ENCODE measurements at regions not wholly inside any gene's neighbourhood (a gene's known extent, or its start where the extent isn't known, plus 50 kb on each side); places are given as distances from the start of the nearest gene placed in this dataset.

DNA sequence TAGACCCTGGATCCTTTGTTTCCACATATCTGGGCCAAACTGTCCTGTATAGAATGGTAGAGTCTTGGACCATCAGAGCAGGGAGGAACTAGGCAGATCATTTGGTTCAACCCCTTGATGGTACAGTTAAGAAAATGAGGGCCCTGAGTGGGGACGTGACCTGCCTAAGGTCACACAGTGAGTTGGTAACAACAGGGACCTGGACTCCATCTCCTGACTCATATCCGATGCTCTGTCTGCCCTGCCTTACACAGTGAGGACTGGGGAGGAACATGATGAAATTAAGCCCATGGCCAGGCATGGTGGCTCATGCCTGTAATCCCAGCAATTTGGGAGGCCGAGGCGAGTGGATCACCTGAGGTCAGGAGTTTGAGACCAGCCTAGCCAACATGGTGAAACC lies 440.2 kb downstream of the PTPRU start:
- H3K36me3 ChIP-seq (ENCODE audit: control insufficient read depth in 1 of 2, insufficient read depth in 2 of 2, low read length in 2 of 2): no peaks in the 10 kb centered on the region
- no peaks in the 10 kb centered on the region for H3K9me3 ChIP-seq (ENCODE audit: control insufficient read depth in 1 of 2, low read length in 2 of 2)
- no peaks in the 10 kb centered on the region for H3K27me3 ChIP-seq (ENCODE audit: low read depth, low read length)
- no peaks in the 10 kb centered on the region for H3K4me1 ChIP-seq (ENCODE audit: control insufficient read depth in 1 of 2, insufficient read depth in 2 of 2, low read length in 2 of 2)
- H3K27ac ChIP-seq (ENCODE audit: low read length): no peak overlapping the region
- H3K4me3 ChIP-seq (ENCODE audit: low read depth in 1 of 2, low read length in 2 of 2): no peak overlapping the region

DNA sequence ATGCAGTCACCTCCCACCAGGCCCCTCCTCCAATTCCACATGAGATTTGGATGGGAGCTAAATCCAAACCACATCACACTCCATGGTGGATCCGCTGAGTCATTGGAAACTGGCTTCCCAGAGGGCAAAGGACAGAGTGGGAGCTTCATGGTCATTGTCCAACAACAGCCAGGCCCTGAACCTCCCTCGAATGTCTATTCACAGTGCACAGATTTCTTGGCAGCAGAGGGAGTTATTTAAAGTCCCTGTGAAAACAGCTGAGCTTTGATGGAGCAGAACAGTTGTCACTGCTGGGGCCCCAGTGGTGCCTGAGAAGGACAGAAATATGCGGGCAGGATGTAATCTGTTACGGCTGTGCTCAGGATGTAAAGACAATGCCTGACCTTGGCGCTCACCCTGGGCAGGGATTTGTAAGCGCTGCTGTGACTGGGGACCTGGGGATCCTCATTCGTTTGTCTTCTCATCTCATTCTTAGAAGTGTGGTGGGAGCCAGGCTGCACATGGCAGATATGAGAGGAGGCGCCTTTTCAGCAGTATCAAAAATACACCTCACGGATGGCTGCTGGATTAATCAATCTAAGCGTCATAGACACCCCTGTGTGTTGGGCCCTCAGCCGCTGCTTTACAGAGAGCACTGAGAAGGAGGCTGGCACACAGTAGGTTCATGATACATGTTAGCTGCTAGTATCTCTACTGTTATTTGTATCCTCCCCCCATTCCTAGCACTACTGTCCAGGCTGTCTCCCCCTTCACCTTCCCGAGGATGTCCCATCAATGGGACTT lies 439.4 kb downstream of the PTPRU start:
- H3K36me3 ChIP-seq (ENCODE audit: control insufficient read depth in 1 of 2, insufficient read depth in 2 of 2, low read length in 2 of 2): no peaks in the 10 kb centered on the region
- H3K27me3 ChIP-seq (ENCODE audit: low read depth, low read length): no peaks in the 10 kb centered on the region
- H3K4me3 ChIP-seq (ENCODE audit: low read depth in 1 of 2, low read length in 2 of 2): no peak overlapping the region
- H3K27ac ChIP-seq (ENCODE audit: low read length): no peak overlapping the region
- no peaks in the 10 kb centered on the region for H3K9me3 ChIP-seq (ENCODE audit: control insufficient read depth in 1 of 2, low read length in 2 of 2)
- no peaks in the 10 kb centered on the region for H3K4me1 ChIP-seq (ENCODE audit: control insufficient read depth in 1 of 2, insufficient read depth in 2 of 2, low read length in 2 of 2)

GRCh38 chr1:29674627-29675326 lies 438.5 kb downstream of the PTPRU start:
- Histone ChIP-seq H3K4me3 (ENCODE audit: low read depth in 1 of 2, low read length in 2 of 2) (no peak overlapping the region), H3K27ac (ENCODE audit: low read length) (no peak overlapping the region), H3K4me1 (ENCODE audit: control insufficient read depth in 1 of 2, insufficient read depth in 2 of 2, low read length in 2 of 2) (no peaks in the 10 kb centered on the region), H3K27me3 (ENCODE audit: low read depth, low read length) (no peaks in the 10 kb centered on the region), H3K9me3 (ENCODE audit: control insufficient read depth in 1 of 2, low read length in 2 of 2) (no peaks in the 10 kb centered on the region), H3K36me3 (ENCODE audit: control insufficient read depth in 1 of 2, insufficient read depth in 2 of 2, low read length in 2 of 2) (no peaks in the 10 kb centered on the region)

- Histone ChIP-seq H3K9me3 (ENCODE audit: control insufficient read depth in 1 of 2, low read length in 2 of 2) (no peaks in the 10 kb centered on the region), H3K27ac (ENCODE audit: low read length) (no peak overlapping the region), H3K4me3 (ENCODE audit: low read depth in 1 of 2, low read length in 2 of 2) (no peak overlapping the region), H3K4me1 (ENCODE audit: control insufficient read depth in 1 of 2, insufficient read depth in 2 of 2, low read length in 2 of 2) (no peaks in the 10 kb centered on the region), H3K27me3 (ENCODE audit: low read depth, low read length) (no peaks in the 10 kb centered on the region), H3K36me3 (ENCODE audit: control insufficient read depth in 1 of 2, insufficient read depth in 2 of 2, low read length in 2 of 2) (no peaks in the 10 kb centered on the region)
Measured at GRCh38 chr1:29673669-29674626, 437.6 kb downstream of the PTPRU start.

- no peak overlapping the region for H3K4me3 ChIP-seq (ENCODE audit: low read depth in 1 of 2, low read length in 2 of 2)
- no peak overlapping the region for H3K27ac ChIP-seq (ENCODE audit: low read length)
- no peaks in the 10 kb centered on the region for H3K36me3 ChIP-seq (ENCODE audit: control insufficient read depth in 1 of 2, insufficient read depth in 2 of 2, low read length in 2 of 2)
- no peaks in the 10 kb centered on the region for H3K27me3 ChIP-seq (ENCODE audit: low read depth, low read length)
- H3K9me3 ChIP-seq (ENCODE audit: control insufficient read depth in 1 of 2, low read length in 2 of 2): no peaks in the 10 kb centered on the region
- no peaks in the 10 kb centered on the region for H3K4me1 ChIP-seq (ENCODE audit: control insufficient read depth in 1 of 2, insufficient read depth in 2 of 2, low read length in 2 of 2)
Measured at GRCh38 chr1:29673228-29673500, 436.8 kb downstream of the PTPRU start.

DNA sequence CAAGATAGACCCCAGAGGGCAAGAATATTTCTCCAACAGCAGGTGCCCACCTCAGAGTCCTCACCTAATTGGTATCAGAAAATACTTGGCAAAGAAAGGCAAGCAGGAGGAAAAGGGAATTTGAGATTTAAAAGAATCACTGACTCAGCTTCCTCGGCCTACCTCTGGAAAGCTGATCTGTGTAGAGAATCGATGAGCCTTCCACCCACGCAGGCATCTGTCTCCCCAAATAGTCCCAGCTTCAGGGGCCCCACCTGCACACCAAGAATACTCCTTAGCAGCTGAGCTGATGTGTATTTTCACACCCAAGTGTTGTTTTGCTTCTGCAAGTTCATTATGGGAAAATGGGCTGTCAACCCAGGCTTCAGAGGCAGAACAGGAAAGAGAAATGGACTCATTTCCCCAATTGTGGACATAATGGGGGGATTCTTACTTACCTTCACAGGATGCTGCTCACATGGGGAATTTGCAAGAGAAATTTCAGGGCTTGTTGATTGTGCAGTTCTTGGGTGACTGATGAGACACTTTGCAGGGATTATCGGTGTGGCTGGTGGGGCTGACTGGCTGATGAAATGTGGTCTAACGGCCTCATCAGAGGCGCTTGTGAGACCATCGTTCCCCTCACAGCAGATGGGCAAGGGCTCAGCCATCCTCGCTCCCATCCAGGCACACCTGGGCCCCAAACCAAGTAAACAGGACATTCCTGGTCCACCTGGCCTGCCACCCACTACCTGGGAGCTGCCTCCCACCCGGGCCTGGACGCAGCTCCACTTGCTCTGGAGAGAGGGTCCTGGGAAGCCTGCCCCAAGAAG lies 436.3 kb downstream of the PTPRU start:
- Histone ChIP-seq H3K27ac (ENCODE audit: low read length) (no peak overlapping the region), H3K4me1 (ENCODE audit: control insufficient read depth in 1 of 2, insufficient read depth in 2 of 2, low read length in 2 of 2) (no peaks in the 10 kb centered on the region), H3K27me3 (ENCODE audit: low read depth, low read length) (no peaks in the 10 kb centered on the region), H3K9me3 (ENCODE audit: control insufficient read depth in 1 of 2, low read length in 2 of 2) (no peaks in the 10 kb centered on the region), H3K36me3 (ENCODE audit: control insufficient read depth in 1 of 2, insufficient read depth in 2 of 2, low read length in 2 of 2) (no peaks in the 10 kb centered on the region), H3K4me3 (ENCODE audit: low read depth in 1 of 2, low read length in 2 of 2) (no peak overlapping the region)

DNA sequence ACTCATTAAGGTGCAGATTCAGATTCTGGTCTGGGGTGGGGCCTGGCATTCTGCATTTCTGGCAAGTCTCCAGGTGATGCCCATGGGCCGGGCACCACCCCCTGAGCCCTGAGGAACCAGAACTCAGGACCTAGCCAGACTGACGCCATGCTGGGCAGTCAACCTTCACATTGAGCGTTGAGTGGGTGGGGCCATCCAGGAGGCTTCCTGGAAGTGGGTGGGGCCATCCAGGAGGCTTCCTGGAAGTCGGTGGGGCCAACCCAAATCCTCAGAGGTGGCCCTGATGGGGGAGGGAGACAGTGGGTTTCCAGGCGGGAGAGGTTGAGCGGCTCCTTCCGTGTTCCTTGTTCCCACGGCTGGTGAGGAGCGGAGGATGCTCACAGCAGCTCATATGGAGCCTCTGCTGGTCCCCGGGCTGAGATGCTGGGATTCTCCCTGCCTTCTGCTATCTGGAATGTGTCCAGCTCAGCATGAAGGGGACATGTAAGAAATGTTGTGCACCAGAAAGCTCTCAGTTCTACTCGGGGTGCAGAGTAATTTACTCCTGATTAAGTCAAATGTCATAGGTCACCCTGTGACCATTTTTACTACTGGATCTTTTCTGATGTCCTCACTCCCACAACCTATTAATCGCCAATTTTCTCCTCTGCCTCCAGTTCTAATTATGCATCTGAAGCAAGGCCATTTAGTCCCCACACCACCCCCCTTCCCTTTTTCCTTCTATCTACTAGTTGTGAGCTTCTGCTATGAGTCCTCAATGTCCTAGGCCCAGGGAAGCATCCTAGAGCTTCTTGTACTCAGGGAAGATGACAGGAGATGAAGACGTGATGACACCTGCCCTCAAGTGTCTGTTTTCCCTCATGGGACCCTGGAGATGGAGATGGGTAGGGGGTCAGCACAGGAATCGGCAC lies 435.4 kb downstream of the PTPRU start:
- Histone ChIP-seq H3K27me3 (ENCODE audit: low read depth, low read length) (no peaks in the 10 kb centered on the region), H3K27ac (ENCODE audit: low read length) (no peak overlapping the region), H3K36me3 (ENCODE audit: control insufficient read depth in 1 of 2, insufficient read depth in 2 of 2, low read length in 2 of 2) (no peaks in the 10 kb centered on the region), H3K9me3 (ENCODE audit: control insufficient read depth in 1 of 2, low read length in 2 of 2) (no peaks in the 10 kb centered on the region), H3K4me3 (ENCODE audit: low read depth in 1 of 2, low read length in 2 of 2) (no peak overlapping the region), H3K4me1 (ENCODE audit: control insufficient read depth in 1 of 2, insufficient read depth in 2 of 2, low read length in 2 of 2) (no peaks in the 10 kb centered on the region)

- Histone ChIP-seq H3K27ac (ENCODE audit: low read length) (no peak overlapping the region), H3K4me3 (ENCODE audit: low read depth in 1 of 2, low read length in 2 of 2) (no peak overlapping the region), H3K4me1 (ENCODE audit: control insufficient read depth in 1 of 2, insufficient read depth in 2 of 2, low read length in 2 of 2) (no peaks in the 10 kb centered on the region), H3K36me3 (ENCODE audit: control insufficient read depth in 1 of 2, insufficient read depth in 2 of 2, low read length in 2 of 2) (no peaks in the 10 kb centered on the region), H3K9me3 (ENCODE audit: control insufficient read depth in 1 of 2, low read length in 2 of 2) (no peaks in the 10 kb centered on the region), H3K27me3 (ENCODE audit: low read depth, low read length) (no peaks in the 10 kb centered on the region)
Measured at GRCh38 chr1:29670752-29671151, 434.4 kb downstream of the PTPRU start.

DNA sequence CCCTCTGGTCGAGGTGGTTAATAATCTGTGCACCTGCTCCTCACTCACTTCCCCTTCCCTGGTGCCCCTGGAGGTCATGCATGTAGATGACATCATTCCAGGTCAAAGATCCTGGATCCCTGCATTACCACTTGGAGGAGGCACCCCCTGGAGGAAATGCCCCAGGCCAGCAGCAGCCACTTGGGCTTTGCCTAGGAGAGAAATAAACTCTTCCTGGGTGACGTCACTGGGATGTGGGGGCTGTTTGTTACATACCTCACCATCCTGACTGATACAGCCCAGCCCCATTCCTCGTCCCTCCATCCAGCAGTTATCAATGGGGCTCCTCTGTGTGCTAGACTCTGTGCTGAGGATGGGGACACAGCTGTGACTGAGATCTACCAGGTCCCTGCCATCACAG lies 433.6 kb downstream of the PTPRU start:
- no peak overlapping the region for H3K4me3 ChIP-seq (ENCODE audit: low read depth in 1 of 2, low read length in 2 of 2)
- no peaks in the 10 kb centered on the region for H3K36me3 ChIP-seq (ENCODE audit: control insufficient read depth in 1 of 2, insufficient read depth in 2 of 2, low read length in 2 of 2)
- no peaks in the 10 kb centered on the region for H3K4me1 ChIP-seq (ENCODE audit: control insufficient read depth in 1 of 2, insufficient read depth in 2 of 2, low read length in 2 of 2)
- H3K27ac ChIP-seq (ENCODE audit: low read length): no peak overlapping the region
- H3K9me3 ChIP-seq (ENCODE audit: control insufficient read depth in 1 of 2, low read length in 2 of 2): no peaks in the 10 kb centered on the region
- H3K27me3 ChIP-seq (ENCODE audit: low read depth, low read length): no peaks in the 10 kb centered on the region

- H3K27me3 ChIP-seq (ENCODE audit: low read depth, low read length): no peaks in the 10 kb centered on the region
- H3K36me3 ChIP-seq (ENCODE audit: control insufficient read depth in 1 of 2, insufficient read depth in 2 of 2, low read length in 2 of 2): no peaks in the 10 kb centered on the region
- H3K4me1 ChIP-seq (ENCODE audit: control insufficient read depth in 1 of 2, insufficient read depth in 2 of 2, low read length in 2 of 2): no peaks in the 10 kb centered on the region
- H3K27ac ChIP-seq (ENCODE audit: low read length): no peak overlapping the region
- H3K9me3 ChIP-seq (ENCODE audit: control insufficient read depth in 1 of 2, low read length in 2 of 2): no peaks in the 10 kb centered on the region
- H3K4me3 ChIP-seq (ENCODE audit: low read depth in 1 of 2, low read length in 2 of 2): no peak overlapping the region
Measured at GRCh38 chr1:29669158-29669871, 433.0 kb downstream of the PTPRU start.
